Colonic mucosa (tissue), 4 donors: ENCODE measurements at regions not wholly inside any gene's neighbourhood (a gene's known extent, or its start where the extent isn't known, plus 50 kb on each side); places are given as distances from the start of the nearest gene placed in this dataset.

ENCODE experiments used
- DNase-seq: peaks from one replicate; pipeline ENCODE4 v3.0.0-alpha.2; 2020
- H3K27ac ChIP-seq: fragments of 200-600 bp; one replicate; pipeline ENCODE4 v1.8.0; 2021
- H3K27me3 ChIP-seq: fragments of 200-600 bp; one replicate; pipeline ENCODE4 v1.8.0; 2021
- H3K36me3 ChIP-seq: fragments of 200-600 bp; one replicate; pipeline ENCODE4 v1.8.0; 2021
- H3K4me1 ChIP-seq: fragments of 200-600 bp; one replicate; pipeline ENCODE4 v1.8.0; 2021; ENCODE audit warnings: mild to moderate bottlenecking
- H3K4me3 ChIP-seq: fragments of 200-600 bp; one replicate; pipeline ENCODE4 v1.8.0; 2021
- H3K9ac ChIP-seq, 2 donors: one replicate each; pipeline ENCODE4 v1.7.0; 2013; ENCODE audit warnings: control low read depth in 2 of 2, low read depth in 2 of 2, low read length in 2 of 2
- H3K9me3 ChIP-seq: fragments of 200-600 bp; one replicate; pipeline ENCODE4 v1.8.0; 2021
- CTCF ChIP-seq: fragments of 200-600 bp; IDR thresholded peaks from one replicate; pipeline ENCODE4 v1.8.0; 2022; ENCODE audit warnings: antibody characterized with exemption, mild to moderate bottlenecking
- intact Hi-C: fragments of 100-400 bp; cut with DNase I; formaldehyde crosslinking; loops from one replicate; pipeline ENCODE4 v1.14.1; 2022
- donor health status: healthy.
- donor health status: DM: no; HTN: no; CAD: no.
- donor health status: DM: no; HTN: no; CAD: no.

DNA sequence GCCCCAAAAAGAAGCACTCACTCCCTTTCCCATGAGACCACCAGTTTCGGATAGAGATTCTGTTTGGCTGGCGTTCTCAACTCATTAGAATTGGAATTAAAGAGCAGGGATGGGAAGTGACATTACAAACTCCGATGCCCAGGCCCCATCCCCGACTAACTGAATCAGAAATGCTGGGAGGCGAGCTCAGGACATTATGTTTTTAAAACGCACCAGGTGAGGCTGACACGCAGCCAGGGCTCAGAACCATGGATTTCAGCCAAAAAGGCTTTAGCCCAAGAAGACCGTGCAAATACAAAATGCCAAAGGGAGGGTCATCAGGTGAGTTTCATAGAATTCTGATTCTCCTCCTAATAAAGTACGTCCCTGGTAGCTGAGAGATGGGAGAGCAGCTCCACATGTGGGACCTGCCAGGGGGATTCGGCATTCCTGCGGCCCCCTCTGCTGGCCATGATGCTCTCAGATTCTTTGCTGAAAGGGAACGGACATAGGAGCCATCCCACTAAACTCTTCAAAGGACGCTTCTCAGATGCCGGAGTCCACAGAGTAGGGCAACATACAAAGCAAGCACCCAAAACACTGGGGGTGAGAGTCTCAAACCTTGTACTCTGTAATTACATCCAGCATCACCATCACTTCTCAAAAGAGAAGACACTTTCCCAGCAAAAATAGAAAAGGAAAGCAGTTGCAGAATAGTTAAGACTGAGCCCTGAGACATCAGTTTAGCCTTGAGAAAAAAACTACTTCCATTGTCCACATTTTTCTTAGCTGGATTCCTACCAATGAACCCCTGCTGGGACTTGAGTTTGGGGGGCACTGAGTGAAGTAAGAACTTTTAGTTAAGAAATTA lies 205.2 kb downstream of the BMP7 start:
- DNase-seq, result no peak
- intact Hi-C loops, result loop anchor here (10.0 kb wide), 1 partner anchor 506 kb away; no protein-coding TSS in a partner anchor
- no peak for TF ChIP-seq CTCF

GRCh38 chr20:57062241-57062640 lies 204.2 kb downstream of the BMP7 start:
- intact Hi-C loops, result loop anchor here (10.0 kb wide), 1 partner anchor 507 kb away; no protein-coding TSS in a partner anchor
- H3K4me1 ChIP-seq, result no peaks in the 10 kb centered on the region
- DNase-seq, result no peak

More for the DNA sequence above, 205.2 kb downstream of the BMP7 start:
- no peaks in the 10 kb centered on the region for H3K9me3 ChIP-seq
- no peaks in the 10 kb centered on the region for H3K36me3 ChIP-seq
- H3K9ac ChIP-seq, result no peak overlapping the region
- no peak overlapping the region for H3K27ac ChIP-seq
- no peak overlapping the region for H3K4me3 ChIP-seq
- no peaks in the 10 kb centered on the region for H3K27me3 ChIP-seq
- no peaks in the 10 kb centered on the region for H3K4me1 ChIP-seq

DNA sequence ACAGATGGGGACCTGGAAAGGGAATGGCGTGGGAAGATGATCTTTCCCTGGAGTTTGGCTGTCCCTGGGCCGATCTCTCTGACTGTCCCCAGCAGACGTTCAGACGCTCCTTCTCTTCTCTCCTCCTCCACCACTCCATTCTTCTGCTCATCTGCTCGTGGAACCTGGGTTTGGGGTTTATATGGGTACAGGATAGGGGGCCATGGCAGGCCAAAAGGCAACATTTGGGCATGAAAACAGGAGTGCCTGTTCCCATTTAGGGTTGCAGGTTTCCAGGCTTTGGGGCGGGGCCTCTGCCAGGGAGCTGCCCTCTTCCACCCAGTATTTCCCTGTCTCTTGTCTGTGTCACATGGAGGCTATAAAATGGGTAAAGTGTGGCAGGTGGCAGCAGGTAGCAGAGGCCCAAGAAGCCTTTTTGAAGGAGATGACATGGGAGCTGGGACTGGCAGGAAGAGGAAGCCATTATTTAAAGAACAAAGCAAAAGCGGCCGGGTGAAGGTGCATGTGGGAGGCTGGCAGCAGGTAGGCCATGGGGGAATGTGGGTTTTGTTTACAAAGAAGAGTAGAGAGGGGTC lies 203.7 kb downstream of the BMP7 start:
- Histone ChIP-seq H3K36me3 (no peaks in the 10 kb centered on the region), H3K27me3 (no peaks in the 10 kb centered on the region), H3K4me1 (no peaks in the 10 kb centered on the region), H3K9ac (no peak overlapping the region), H3K4me3 (no peak overlapping the region), H3K27ac (no peak overlapping the region), H3K9me3 (no peaks in the 10 kb centered on the region)
- intact Hi-C loops, result loop anchor here (10.0 kb wide), 1 partner anchor 508 kb away; no protein-coding TSS in a partner anchor
- TF ChIP-seq CTCF, result no peak
- no peak for DNase-seq

More at GRCh38 chr20:57062241-57062640, 204.2 kb downstream of the BMP7 start:
- Histone ChIP-seq H3K4me3 (no peak overlapping the region), H3K27me3 (no peaks in the 10 kb centered on the region), H3K27ac (no peak overlapping the region), H3K36me3 (no peaks in the 10 kb centered on the region), H3K9me3 (no peaks in the 10 kb centered on the region), H3K9ac (no peak overlapping the region)
- no peak for TF ChIP-seq CTCF

DNA sequence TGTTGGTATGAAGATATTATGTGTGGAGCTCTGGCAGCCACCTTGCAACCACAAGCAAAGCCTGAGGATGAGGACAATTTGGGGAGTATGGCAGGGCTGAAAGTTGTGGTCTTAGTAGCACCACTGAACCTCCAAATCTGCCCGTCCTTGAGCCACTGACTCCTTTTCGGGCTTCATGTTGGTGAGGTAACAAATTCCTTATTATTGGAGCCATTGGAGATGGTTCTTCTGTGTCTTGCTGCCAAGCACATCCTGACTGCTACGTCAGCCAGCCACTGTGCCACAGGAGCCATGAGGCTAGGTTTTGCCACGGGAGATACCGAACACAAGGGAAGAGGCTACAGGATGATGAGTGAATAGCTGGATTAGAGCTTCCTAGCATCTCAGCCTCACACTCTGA lies 201.6 kb downstream of the BMP7 start:
- no peak for TF ChIP-seq CTCF
- no peak overlapping the region for H3K4me3 ChIP-seq
- H3K9me3 ChIP-seq, result no peaks in the 10 kb centered on the region
- DNase-seq, result no peak
- no peak overlapping the region for H3K27ac ChIP-seq
- no peaks in the 10 kb centered on the region for H3K36me3 ChIP-seq
- intact Hi-C loops, result loop anchor here (10.0 kb wide), 1 partner anchor 510 kb away; no protein-coding TSS in a partner anchor
- no peak overlapping the region for H3K9ac ChIP-seq
- no peaks in the 10 kb centered on the region for H3K4me1 ChIP-seq
- no peaks in the 10 kb centered on the region for H3K27me3 ChIP-seq

DNA sequence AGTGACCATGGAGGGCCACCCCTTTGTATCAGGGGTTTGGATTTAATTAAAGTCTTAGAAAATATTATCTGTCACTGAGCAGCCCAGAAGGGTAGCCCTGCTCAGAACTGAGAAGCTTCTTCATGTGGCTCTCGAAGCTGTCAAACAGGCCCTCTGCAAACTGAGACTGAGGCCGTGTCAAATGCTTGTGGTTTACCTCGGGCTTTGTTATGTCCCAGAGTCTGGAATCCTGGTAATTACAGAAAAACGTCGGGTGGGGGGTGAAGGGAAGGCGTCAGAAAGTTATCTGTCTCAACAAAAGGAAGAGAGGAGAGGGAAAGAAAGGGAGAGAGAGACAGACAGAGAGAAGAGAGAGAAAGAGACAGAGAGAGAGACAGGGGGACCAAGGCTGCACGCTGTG lies 200.8 kb downstream of the BMP7 start:
- TF ChIP-seq CTCF, result no peak
- Histone ChIP-seq H3K4me3 (no peak overlapping the region), H3K27me3 (no peaks in the 10 kb centered on the region), H3K36me3 (no peaks in the 10 kb centered on the region), H3K9me3 (no peaks in the 10 kb centered on the region), H3K4me1 (no peaks in the 10 kb centered on the region), H3K9ac (no peak overlapping the region), H3K27ac (no peak overlapping the region)
- intact Hi-C loops, result loop anchor here (10.0 kb wide), 1 partner anchor 511 kb away; no protein-coding TSS in a partner anchor
- no peak for DNase-seq
